ENCODE measurements at regions not wholly inside any gene's neighbourhood (a gene's known extent, or its start where the extent isn't known, plus 50 kb on each side); places are given as distances from the start of the nearest gene placed in this dataset.
A peak's percentile ranks its signal among the peaks of the same experiment; 100 is the strongest.

- TF ChIP-seq, protein P1, sequence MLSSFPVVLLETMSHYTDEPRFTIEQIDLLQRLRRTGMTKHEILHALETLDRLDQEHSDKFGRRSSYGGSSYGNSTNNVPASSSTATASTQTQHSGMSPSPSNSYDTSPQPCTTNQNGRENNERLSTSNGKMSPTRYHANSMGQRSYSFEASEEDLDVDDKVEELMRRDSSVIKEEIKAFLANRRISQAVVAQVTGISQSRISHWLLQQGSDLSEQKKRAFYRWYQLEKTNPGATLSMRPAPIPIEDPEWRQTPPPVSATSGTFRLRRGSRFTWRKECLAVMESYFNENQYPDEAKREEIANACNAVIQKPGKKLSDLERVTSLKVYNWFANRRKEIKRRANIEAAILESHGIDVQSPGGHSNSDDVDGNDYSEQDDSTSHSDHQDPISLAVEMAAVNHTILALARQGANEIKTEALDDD (IDR thresholded peaks at IDR 0.05) = no peak
- TF ChIP-seq CEBPG (CRISPR knock-in tag; IDR thresholded peaks at IDR 0.05) (no peak), CEBPG (tag; conservative IDR thresholded peaks at IDR 0.05 in 1 of 2, IDR thresholded peaks at IDR 0.05 in 1 of 2) (peak; percentile 62 to 90), NCOA1 (IDR thresholded peaks at IDR 0.05; ENCODE audit: low read depth) (peak; percentile 66), NR2F6 (CRISPR knock-in tag; IDR thresholded peaks at IDR 0.05) (no peak), GTF2A2 (tag; IDR thresholded peaks at IDR 0.05) (no peak), TFAM (CRISPR knock-in tag; conservative IDR thresholded peaks at IDR 0.05) (no peak), BRCA1 (IDR thresholded peaks at IDR 0.05) (no peak), BRCA1 (CRISPR knock-in tag; IDR thresholded peaks at IDR 0.05) (no peak), ZNF79 (CRISPR knock-in tag; IDR thresholded peaks at IDR 0.05; ENCODE audit: low read depth) (no peak), TCF7 (IDR thresholded peaks at IDR 0.05; ENCODE audit: borderline replicate concordance) (no peak), DEAF1 (CRISPR knock-in tag; IDR thresholded peaks at IDR 0.05) (no peak), JUNB (CRISPR knock-in tag; conservative IDR thresholded peaks at IDR 0.05) (0 out of 2 replicates have a peak, but pooled peaks have one; percentile 5), SMAD4 (CRISPR knock-in tag; conservative IDR thresholded peaks at IDR 0.05) (peak; percentile 89), LEF1 (IDR thresholded peaks at IDR 0.05) (peak; percentile 79; the same call in 1 of the 2 replicates), MTA3 (IDR thresholded peaks at IDR 0.05; ENCODE audit: borderline replicate concordance) (no peak), ELF1 (tag; IDR thresholded peaks at IDR 0.05) (no peak), HDAC3 (IDR thresholded peaks at IDR 0.05; ENCODE audit: borderline replicate concordance, partially characterized antibody) (peak; percentile 56), ZNF146 (CRISPR knock-in tag; IDR thresholded peaks at IDR 0.05; ENCODE audit: unreplicated experiment) (no peak), ZFP30 (CRISPR knock-in tag; IDR thresholded peaks at IDR 0.05; ENCODE audit: borderline replicate concordance) (no peak), GATAD2A (IDR thresholded peaks at IDR 0.05) (no peak), ZFPM2 (CRISPR knock-in tag; IDR thresholded peaks at IDR 0.05) (no peak), USF2 (CRISPR knock-in tag; IDR thresholded peaks at IDR 0.05) (no peak), GABPA (tag; conservative IDR thresholded peaks at IDR 0.05; ENCODE audit: low read depth) (peak; percentile 47; the same call in 1 of the 2 replicates), ZZZ3 (IDR thresholded peaks at IDR 0.05) (no peak), ZBTB33 (CRISPR knock-in tag; IDR thresholded peaks at IDR 0.05) (no peak), TEAD2 (tag; IDR thresholded peaks at IDR 0.05) (no peak), RAD51 (IDR thresholded peaks at IDR 0.05; ENCODE audit: borderline replicate concordance, low read depth) (no peak)
These were observed 90.6 kb upstream of the MIER3 start (continued) for GRCh38 chr5:57042524-57042931.
